Thymus (tissue), 11 donors: ENCODE measurements at regions not wholly inside any gene's neighbourhood (a gene's known extent, or its start where the extent isn't known, plus 50 kb on each side); places are given as distances from the start of the nearest gene placed in this dataset.

Experiments
- DNase-seq, 9 donors: peaks; one replicate each; pipeline ENCODE4 v3.0.0-alpha.2; 2013; ENCODE audit warnings: low spot score in 9 of 9, low read depth in 6 of 9, missing footprints in 1 of 9
- H3K27ac ChIP-seq, 2 donors: one replicate each; pipeline ENCODE4 v1.5.1; 2013; ENCODE audit warnings: control low read depth in 1 of 2, low read depth in 1 of 2, low read length in 1 of 2, mild to moderate bottlenecking in 1 of 2, moderate library complexity in 1 of 2
- H3K27me3 ChIP-seq, 2 donors: one replicate each; pipeline ENCODE4 v1.5.1; 2013; ENCODE audit warnings: low read length in 1 of 2; ENCODE audit not compliant: control insufficient read depth in 2 of 2, insufficient read depth in 1 of 2
- H3K36me3 ChIP-seq, 2 donors: one replicate each; pipeline ENCODE4 v1.5.1; 2013; ENCODE audit warnings: low read length in 1 of 2, mild to moderate bottlenecking in 1 of 2, moderate library complexity in 1 of 2; ENCODE audit not compliant: control insufficient read depth in 2 of 2, insufficient read depth in 2 of 2
- H3K4me1 ChIP-seq, 2 donors: one replicate each; pipeline ENCODE4 v1.5.1; 2013; ENCODE audit warnings: low read length in 2 of 2; ENCODE audit not compliant: control insufficient read depth in 2 of 2, insufficient read depth in 2 of 2
- H3K4me3 ChIP-seq, 2 donors: one replicate each; pipeline ENCODE4 v1.5.1; 2013; ENCODE audit warnings: low read length in 2 of 2, control low read depth in 1 of 2, mild to moderate bottlenecking in 1 of 2
- H3K9me3 ChIP-seq, 2 donors: one replicate each; pipeline ENCODE4 v1.5.1; 2013; ENCODE audit warnings: low read length in 1 of 2, mild to moderate bottlenecking in 1 of 2; ENCODE audit not compliant: control insufficient read depth in 2 of 2, insufficient read depth in 1 of 2
- WGBS: extraction: QIAGEN DNeasy Blood & Tissue Kit; methylation state at CpG from one replicate; pipeline ENCODE4 v1.1.7; 2013; 5-methylcytosine and 5-hydroxymethylcytosine counted together
- donor health status: healthy.

DNA sequence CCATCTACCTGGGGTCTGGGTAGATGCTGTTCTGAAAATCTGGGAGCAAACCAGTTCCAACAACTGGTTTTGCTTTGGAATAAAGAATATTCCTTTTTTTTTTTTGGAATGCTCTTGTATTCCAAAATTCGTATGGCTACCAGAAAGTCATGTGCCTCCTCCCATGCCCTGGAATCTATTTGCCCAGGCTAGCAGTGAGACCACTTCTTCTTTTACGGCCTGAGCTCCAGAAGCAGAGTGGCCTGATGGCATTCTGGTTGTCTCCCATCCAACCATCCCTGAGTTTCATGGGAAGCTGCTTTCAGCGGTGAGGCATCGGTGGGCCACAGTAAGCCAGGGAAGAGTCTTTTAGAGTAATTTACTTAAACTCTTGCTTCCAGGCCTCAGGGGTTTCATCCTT is 113.4 kb upstream of the RAB4A start:
- no peak overlapping the region for H3K27ac ChIP-seq
- no peaks in the 10 kb centered on the region for H3K9me3 ChIP-seq
- WGBS: 96% methylated on average over 4 of the region's 4 CpGs
- no peaks in the 10 kb centered on the region for H3K27me3 ChIP-seq
- H3K4me3 ChIP-seq: no peak overlapping the region
- no peak for DNase-seq
- H3K4me1 ChIP-seq: peaks cover 16 to 45% of the 10 kb centered on the region in 2 donors
- no peaks in the 10 kb centered on the region for H3K36me3 ChIP-seq

GRCh38 chr1:229158341-229158921 is 112.5 kb upstream of the RAB4A start:
- Histone ChIP-seq H3K36me3 (no peaks in the 10 kb centered on the region), H3K4me1 (peaks cover 16 to 45% of the 10 kb centered on the region in 2 donors), H3K27me3 (no peaks in the 10 kb centered on the region), H3K4me3 (no peak overlapping the region), H3K27ac (no peak overlapping the region), H3K9me3 (no peaks in the 10 kb centered on the region)
- no peak for DNase-seq
- 68% methylated on average over 11 of the region's 11 CpGs for WGBS

- 79% methylated on average over 4 of the region's 4 CpGs for WGBS
- Histone ChIP-seq H3K27ac (no peak overlapping the region), H3K36me3 (no peaks in the 10 kb centered on the region), H3K27me3 (no peaks in the 10 kb centered on the region), H3K4me3 (no peak overlapping the region), H3K4me1 (peaks cover 13 to 42% of the 10 kb centered on the region in 2 donors), H3K9me3 (no peaks in the 10 kb centered on the region)
- DNase-seq: no peak
Measured at GRCh38 chr1:229158927-229159326, 112.0 kb upstream of the RAB4A start.

DNA sequence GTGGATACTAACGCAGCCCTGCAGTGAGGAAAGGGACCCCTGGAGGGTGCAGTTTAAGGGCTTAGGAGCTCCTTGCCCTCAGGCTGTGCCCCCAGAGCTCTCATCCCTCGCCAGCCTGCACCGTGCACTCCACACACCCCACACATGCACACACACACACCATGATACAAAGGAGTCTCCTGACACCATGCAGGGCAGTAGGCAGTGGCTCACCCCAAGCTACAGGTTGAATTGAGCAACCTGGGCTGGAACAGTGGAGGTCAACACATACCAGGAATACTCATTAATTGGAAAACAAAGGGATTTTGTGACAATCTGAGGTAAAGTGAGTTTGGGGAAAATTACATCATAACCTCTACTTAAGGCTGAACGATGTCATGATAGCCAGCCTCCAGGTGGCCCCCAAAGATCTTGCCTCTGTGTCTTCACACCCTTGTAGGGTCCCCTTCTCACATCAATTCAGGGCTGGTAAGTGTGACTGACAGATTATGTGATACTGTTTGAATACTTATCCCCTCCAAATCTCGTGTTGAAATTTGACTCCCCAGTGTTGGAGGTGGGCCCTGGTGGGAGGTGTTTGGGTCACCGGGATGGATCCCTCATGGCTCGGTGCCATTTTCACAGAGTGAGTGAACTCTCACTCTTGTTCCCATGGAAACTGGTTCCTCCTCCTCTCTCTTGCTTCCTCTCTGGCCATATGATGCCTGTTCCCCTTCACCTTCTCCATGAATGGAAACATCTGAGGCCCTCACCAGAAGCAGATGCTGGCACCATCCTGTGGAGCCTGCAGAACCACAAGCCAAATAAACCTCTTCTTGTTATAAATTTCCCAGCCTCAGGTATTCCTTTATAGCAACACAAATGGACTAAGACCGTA is 111.0 kb upstream of the RAB4A start:
- Histone ChIP-seq H3K4me3 (no peak overlapping the region), H3K27ac (no peak overlapping the region), H3K9me3 (no peaks in the 10 kb centered on the region), H3K4me1 (peaks cover 9 to 34% of the 10 kb centered on the region in 2 donors), H3K27me3 (no peaks in the 10 kb centered on the region), H3K36me3 (no peaks in the 10 kb centered on the region)
- WGBS: 93% methylated on average over 8 of the region's 8 CpGs
- no peak for DNase-seq

- Histone ChIP-seq H3K4me3 (no peak overlapping the region), H3K27ac (no peak overlapping the region), H3K27me3 (no peaks in the 10 kb centered on the region), H3K36me3 (no peaks in the 10 kb centered on the region), H3K9me3 (no peaks in the 10 kb centered on the region), H3K4me1 (peaks cover 0 to 23% of the 10 kb centered on the region in 2 donors)
- no peak for DNase-seq
- 96% methylated on average over 2 of the region's 2 CpGs for WGBS
Measured at GRCh38 chr1:229161740-229162139, 109.2 kb upstream of the RAB4A start.

DNA sequence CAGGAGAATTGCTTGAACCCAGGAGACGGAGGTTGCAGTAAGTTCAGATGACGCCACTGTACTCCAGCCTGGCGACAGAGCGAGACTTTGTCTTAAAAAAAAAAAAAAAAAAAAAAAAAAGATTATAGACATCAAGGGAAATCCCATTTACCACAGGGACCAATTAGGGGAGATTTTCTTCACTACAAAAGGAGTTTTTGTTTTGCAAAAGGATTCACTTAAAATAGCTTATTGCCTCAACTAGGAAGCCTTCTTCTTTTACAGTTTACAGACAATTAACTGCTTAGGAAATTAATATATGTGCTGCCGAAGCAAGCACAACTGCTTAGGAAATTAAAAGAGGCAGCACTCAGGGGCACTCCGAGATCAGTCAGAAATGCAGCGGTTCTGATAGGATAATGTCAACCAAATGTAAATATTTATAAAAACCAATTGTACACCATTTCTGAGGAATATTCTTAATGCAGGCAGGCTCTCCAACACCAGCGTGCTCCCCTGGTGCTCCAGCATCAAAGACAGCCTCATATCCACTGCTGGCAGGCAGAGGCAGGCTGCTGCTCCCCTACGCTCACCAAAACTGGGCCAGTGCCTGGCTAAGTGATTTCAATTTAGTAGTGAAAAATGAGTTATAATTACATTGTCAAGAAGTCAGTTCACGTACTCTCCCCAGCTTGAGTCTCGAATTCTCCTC is 107.9 kb upstream of the RAB4A start:
- Histone ChIP-seq H3K4me3 (no peak overlapping the region), H3K27ac (no peak overlapping the region), H3K27me3 (no peaks in the 10 kb centered on the region), H3K9me3 (no peaks in the 10 kb centered on the region), H3K4me1 (peaks cover 0 to 22% of the 10 kb centered on the region in 2 donors), H3K36me3 (no peaks in the 10 kb centered on the region)
- no peak for DNase-seq
- 95% methylated on average over 11 of the region's 11 CpGs for WGBS

DNA sequence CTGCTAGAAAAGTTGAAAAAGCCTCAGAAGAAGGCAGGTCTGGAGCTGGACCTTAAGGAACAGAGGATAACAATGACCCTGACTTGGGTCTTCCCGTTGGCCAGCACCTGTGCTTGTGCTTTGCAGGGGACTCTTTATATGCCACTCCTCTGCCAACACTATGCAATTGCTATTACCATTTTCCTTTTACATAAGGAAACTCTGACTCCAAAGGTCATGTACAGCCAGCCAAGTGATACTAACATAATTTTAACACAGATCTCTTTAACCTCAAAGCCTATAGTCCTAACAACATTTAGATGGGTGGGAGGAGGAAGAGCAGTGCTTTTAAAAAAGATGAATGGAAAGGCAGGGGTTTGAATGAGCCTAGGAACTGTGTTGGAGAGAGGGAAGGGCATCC is 106.6 kb upstream of the RAB4A start:
- H3K36me3 ChIP-seq: no peaks in the 10 kb centered on the region
- no peak for DNase-seq
- WGBS: 93% methylated on average over 1 of the region's 1 CpG
- H3K4me3 ChIP-seq: no peak overlapping the region
- no peak overlapping the region for H3K27ac ChIP-seq
- H3K4me1 ChIP-seq: peaks cover 0 to 11% of the 10 kb centered on the region in 2 donors
- H3K9me3 ChIP-seq: no peaks in the 10 kb centered on the region
- H3K27me3 ChIP-seq: no peaks in the 10 kb centered on the region

GRCh38 chr1:229164836-229165735 is 105.8 kb upstream of the RAB4A start:
- Histone ChIP-seq H3K4me1 (peaks cover 0 to 11% of the 10 kb centered on the region in 2 donors), H3K27me3 (no peaks in the 10 kb centered on the region), H3K36me3 (no peaks in the 10 kb centered on the region), H3K4me3 (no peak overlapping the region), H3K9me3 (no peaks in the 10 kb centered on the region), H3K27ac (no peak overlapping the region)
- DNase-seq: no peak
- WGBS: 85% methylated on average over 12 of the region's 12 CpGs
